HuH-7 (cell line): ENCODE measurements at regions not wholly inside any gene's neighbourhood (a gene's known extent, or its start where the extent isn't known, plus 50 kb on each side); places are given as distances from the start of the nearest gene placed in this dataset.

ENCODE experiments used
- DNase-seq: peaks from one replicate; pipeline ENCODE4 v3.0.0; 2011; ENCODE audit warnings: low spot score

DNA sequence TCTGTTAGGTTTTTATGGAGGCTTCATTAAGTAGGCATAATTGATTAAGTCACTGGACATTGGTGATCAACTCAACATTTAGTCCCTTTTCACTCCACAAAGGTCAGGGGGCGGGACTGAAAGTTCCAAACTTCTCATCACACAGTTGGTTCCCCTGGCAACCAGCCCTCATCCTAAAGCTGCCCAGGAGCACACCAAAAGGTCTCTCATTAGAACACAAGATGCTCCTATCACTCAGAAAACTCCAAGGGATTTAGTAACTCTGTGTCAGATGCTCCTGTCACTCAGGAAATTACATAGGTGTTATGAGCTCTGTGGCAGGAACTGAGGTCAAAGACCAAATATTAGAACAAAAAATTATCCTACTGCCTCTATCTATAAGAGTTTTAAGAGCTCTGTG, 321.5 kb downstream of the OTOL1 start:
- no peak for DNase-seq

DNA sequence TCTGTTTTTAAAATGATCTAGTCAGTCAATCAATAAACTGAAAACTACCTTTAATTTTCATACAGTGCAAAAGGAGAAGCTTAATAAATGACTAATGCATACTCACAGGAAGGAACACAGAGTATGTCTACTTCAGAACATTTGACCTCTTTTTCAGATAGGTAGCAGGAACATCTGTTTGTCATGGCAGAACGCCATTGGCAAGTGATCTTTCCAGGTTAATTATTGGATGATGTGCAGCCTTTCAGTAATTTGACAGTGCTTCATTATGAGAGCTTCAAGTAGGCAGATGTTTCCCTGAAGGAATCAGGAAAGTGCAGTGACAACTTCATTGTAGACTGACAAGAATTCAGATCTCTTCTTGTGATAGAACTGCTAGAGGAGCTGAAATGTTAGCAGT, 325.0 kb downstream of the OTOL1 start:
- no peak for DNase-seq

DNA sequence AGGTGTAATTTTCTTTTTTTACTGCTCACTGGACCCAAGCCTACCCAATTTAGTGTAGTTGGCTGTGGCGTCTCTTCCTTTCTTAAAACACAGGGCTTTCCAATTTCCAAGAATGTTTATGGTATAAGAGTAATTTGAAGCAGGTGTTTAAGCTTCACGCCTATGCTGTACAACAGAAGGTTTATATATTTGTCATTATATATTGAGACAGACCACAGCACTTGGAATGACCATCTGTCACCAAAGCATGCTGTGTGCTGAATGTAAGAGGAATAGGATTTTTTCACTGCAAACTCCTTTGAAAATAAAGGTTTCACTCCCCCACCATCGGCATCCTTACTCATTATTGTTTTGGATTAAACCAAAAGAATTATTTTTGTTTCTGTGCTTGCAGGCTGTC, 325.7 kb downstream of the OTOL1 start:
- no peak for DNase-seq

DNA sequence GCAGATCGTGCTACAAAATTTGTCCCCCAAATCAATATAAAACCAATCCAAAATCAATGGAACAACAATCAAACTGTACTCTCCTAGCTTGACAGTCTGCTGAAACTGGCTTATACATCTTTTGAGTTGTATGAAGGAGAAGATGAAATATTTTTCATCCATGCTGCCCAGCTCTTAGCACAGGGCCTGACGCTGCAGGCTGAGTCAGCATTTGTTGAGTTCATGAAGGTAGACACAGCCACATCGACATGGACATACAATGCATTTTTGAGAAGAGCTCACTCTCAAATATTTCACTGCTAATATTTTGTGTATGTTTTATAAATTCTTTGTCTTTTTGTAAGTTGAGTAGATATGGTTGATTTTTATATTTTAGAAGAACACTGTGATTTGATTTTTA, 327.3 kb downstream of the OTOL1 start:
- DNase-seq, result no peak

DNA sequence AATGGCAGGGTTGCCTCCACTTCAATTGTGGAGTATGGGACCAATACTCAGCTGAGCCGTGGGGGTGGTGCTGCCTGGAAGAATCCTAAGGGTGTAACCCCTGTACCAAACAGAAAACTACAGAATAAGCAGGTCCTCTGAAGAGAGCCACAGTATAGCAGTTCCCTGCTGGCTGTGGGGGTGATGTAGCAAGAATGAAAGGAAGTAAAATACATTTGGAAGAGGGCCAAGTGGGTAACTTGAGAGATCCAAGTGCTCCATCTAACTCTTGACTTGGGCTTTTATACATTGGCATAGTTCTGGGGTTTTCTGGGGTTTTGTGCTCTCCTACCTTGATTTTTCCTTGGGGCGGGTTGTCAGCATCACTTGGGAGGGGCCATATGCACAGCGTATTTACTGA, 341.4 kb downstream of the OTOL1 start:
- no peak for DNase-seq

DNA sequence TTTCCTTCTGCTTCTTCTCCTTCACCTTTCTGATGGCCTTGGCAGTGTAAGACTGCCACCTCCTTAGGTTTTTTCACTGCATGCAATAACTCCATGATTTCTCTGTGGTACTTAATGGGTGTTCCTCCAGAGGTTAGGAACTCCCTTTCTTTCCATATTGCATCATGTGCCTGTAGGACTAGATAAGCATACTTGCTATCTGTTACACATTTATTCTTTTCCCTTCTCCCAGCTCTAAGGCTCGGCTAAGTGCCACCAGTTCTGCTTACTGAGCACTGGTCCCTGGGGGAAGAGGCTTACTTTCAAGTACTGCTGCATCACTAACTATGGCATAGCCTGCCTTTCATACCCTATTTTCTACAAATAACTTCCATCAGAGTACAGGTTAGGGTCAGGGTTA, 351.8 kb downstream of the OTOL1 start:
- DNase-seq, result no peak

DNA sequence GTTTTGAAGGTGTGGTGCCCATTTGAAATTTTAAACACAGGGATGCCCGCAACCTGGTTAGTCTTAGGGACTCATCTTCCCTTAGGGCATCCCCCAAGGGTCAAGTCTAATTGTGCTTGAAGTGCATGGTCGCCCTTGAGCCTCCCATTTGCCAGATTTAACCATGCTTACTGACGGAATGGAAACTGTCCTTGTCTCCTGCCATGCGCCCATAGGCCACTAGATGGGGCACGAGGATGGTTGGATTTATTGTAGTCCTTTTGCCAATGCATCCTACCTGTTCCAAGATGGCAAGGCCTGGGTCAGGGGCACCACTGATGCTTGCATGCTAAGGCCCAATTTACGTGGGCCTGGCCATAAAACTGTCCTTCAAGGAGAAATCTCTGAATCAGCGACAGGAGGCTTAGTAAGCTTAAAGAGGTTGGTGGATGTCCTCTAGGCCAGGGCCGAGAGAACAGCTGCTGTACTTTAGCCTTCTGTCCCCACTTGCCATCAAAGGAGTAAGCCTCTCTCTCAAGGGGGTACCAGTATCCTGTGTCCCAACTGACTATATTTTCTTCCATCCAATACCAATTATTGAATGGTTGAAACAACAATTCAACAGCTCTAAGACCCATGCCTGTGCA, 355.4 kb downstream of the OTOL1 start:
- DNase-seq, result peak; percentile 11

DNA sequence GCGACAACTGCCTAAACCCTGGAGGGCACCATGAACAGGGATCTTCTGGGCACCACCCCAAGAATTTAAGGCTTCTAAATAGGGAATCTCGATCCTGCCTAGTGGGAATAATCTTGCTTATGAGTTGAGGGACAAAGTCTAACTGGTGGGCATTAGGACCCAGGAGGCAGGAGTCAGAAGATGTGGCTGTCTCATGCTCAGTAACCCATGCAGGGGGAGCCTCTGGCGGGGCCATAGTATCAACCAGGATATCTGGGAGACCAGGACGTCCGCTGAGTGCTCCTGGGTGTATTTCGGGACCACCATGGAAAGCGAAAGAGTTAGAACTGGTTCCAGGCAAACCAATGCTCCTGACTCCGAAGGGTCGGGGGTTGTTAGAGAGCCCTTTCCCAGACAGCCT, 356.1 kb downstream of the OTOL1 start:
- DNase-seq, result no peak

DNA sequence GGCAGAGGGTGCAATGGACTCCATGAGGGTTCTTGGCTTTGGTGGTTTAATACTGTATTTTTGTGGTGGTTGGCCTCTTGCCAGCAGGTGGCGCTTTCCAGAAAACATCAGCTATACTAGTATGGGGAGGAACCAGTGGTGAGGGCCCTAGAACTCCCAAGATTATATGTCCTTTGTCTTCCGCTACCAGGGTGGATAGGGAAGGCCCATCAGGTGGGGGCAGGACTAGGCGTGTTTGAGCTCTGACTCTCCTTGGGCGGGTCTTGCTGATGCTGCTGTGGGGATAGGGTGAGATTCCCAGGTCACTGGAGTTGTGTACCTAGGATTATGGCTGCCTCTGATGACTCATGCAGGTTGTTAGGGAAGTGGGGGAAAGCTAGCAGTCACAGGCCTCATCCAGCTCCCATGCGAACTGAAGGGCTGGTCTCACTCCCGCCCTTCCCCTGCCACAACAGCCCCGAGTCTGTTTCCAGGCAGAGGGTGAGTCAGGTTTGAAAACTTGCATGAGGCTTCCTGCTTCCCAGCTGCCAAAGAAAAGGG, 357.7 kb downstream of the OTOL1 start:
- no peak for DNase-seq

DNA sequence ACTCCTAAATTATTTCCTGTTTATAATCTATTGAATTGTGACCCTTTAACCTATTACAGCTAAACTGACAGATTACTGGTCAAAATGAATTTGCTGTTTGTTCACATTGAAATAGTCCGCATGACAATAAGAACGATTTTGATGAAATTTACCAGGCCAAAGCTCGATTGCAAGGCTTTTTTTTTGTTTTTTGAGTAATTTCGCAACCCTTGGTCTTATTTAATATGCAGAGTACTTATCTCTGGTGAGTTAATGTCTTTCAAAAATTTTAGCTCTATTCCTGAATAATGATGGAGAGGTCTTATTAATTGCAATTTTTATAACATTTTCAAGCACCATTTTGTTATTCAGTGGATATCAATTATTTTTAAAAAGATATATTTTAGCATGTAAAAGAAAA, 362.4 kb downstream of the OTOL1 start:
- no peak for DNase-seq

DNA sequence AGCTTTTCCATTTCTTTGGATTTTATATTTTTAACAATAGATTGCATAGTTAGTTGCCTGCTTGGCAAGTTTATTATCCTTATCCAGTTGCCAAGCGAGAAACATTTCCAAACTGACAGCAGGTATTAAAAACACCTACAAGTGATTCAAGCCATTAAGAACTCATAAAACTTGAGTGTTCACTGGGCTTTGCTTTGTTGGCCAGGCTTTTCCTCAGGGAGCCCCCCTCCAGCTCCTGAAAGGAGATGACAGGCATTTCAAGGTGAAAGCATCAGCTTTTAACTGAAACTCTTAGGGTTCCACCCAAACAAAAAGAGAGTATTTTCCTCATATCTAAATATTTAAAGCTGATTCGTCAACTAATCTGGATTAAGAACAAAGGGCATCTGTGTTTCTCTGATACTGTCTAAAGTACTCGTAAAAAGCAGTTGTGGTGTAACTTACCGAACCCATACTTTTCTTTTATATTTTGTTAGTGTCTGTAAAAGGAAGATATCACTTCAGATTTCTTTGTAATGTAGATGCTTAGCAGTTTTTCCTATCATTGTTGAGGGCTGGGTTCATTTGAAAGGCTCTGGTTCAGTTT, 363.4 kb downstream of the OTOL1 start:
- DNase-seq, result no peak

DNA sequence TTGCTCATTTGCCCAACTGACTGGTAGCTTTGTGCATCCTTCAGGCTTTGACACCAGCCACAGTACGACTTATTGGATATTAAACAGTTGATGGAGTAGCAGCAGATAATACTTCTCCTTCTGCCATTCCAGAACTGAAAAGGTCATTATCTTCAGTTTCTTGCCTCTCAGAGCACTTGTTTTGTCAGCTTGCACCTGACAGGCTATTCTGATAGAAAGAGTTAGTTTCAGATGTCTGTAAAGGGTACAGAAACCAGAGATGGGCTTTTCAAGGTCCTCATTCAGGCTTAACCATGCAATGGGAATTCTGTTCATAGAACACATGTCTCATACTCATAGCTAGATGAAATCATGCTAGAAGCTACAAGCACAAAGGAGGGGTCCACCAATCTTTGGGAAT, 367.2 kb downstream of the OTOL1 start:
- no peak for DNase-seq

DNA sequence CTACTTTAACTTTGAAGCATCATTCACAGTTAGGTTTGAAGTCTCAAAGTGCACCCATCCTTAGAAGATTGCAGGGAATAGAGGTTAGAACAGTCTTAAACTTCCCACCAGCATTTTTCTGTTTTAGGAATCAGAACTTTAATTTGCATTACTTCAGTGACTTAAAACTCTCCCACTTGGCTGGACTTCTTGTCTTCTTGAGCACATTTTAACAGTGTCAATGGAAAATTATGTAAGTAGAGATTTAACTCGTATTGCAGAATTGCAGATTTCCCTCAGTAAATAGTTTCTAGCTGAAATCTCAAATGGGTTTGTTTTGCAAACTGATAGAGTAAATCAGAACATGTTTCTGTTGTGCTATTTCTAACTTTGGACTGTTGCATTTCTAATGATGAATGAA, 369.6 kb downstream of the OTOL1 start:
- no peak for DNase-seq

DNA sequence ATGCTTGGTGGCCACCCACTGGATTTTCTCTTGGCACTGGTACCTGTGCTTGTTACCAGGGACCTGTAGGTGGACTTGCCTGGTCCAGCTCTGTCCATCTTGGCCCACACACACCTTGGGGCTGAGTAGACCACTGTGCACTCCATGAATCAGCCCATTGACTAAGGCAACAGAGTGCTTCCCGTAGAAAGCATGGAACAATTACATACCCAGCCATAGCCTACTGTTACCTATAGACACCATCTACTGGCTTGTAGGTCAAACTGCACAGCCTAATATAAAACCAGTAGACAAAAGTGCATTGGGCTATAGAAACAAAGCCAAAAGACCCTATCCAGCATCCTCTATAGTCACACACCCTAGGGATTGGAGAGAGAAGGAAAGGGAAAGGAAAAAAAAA, 378.9 kb downstream of the OTOL1 start:
- no peak for DNase-seq

DNA sequence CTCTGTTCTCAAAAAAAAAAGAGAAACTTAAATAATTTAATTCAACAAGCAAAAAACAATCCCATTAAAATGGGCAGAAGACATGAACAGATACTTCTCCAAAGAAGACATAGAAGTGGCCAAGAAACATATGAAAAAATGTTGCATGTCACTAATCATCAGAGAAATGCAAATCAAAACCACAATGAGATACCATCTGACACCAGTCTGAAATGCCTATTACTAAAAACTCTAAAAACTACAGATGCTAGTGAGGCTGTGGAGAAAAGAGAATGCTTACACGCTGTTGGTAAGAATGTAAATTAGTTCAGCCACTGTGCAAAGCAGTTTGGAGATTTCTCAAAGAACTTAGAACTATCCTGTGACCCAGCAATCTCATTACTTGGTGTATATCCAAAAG, 382.9 kb downstream of the OTOL1 start:
- no peak for DNase-seq

DNA sequence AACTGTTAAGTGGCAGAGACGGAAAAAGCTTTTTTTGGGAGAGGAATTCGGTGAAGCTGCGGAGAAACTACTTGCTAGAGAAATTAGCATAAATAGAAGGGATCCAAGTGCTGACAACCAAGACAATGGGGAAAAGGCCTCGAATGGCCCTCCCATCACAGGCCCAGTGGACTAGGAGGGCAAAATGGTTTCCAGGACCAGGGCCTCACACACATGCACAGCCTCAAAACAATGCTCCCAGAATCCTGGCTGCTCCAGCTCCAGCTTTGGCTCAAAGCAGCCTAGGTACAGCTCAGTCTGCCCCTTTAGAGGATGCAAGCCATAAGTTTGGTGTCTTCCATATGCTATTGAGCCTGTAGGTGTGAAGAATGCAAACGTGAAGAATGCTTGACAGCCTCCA, 388.2 kb downstream of the OTOL1 start:
- DNase-seq, result no peak

DNA sequence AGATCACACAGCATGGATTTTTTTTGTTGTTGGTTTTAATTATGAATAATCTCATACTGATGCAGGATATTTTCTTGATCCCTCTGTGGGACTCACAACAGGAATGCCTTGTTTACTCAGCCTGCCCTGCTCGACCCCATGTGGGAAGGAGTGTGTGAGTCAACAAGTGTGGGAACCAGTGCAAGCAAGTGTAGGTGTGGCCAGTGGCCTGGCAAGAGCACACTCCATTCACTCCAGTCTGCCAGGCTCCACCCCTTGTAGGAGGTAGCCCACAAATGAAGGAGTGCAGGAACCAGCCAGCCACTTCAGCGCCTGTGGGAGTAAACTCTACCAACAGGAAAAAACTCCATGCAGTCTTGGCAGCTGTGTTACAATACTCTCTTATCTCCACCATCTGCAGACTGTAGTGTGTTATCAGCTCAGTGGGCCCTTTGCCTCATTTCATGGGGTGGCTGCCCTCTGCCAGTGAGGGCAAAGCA, 393.6 kb downstream of the OTOL1 start:
- DNase-seq, result peak; percentile 8

DNA sequence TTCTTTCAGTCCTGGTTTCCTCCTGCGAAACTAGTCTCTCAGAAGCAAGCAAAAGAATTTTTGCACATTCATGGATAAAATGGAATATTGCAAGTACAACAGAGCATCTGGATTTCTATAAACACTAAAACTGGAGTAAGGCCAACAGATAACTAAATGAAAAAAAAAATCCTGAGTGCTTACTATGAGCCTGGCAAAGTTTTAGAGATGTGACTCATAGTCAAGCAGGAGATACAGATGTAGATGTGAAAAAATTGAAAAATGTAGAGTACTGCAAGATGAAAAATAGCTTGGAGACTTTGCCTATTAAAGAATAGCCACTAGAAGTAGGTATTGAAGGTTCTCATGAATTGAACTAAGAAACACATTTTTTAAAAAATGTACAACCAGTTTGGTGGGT, 397.4 kb downstream of the OTOL1 start:
- DNase-seq, result no peak

DNA sequence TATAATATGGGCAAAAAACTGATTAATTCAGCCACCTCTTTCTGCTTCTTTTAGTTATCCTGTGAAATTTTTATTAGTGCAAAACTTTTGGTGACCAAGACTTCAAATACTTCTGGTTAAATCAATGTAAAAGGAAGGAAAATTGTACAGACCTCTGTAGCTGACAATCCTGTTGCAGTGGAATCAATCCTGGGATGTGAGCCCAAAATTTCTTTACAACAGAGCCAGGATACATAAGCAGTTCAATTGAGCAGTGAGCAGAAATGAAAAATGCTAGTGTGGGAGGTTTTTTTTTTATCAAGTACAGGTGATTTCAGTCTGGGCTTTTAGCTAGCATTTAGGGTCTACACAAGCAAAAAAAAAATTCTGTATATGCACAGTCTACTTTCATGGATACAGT, 398.0 kb downstream of the OTOL1 start:
- DNase-seq, result no peak

DNA sequence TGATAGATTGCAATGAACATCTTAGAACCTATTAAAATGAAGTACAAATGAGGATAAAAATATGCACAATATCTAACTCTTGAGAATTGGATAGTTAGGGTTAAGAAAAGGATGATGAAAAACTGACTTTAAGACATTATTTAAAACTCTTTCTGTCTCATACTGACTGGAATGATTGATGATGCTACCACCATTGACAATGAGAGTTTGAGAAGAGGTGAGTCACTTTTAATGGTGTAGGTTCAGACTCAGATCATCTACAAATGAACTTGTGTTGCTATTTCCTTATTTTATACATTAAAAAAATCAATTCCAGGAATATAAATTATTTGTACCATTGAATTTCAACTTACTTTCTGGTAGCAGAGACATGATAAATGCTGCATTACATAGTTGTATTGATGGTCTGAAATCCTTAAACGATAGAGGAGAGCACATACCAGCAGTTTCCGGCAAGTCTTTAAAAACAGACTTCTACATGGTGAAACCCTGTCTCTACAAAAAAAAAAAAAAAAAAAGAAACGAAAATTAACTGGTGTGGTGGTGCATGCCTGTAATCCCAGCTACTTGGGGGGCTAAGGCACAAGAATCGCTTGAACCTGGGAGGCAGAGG, 409.0 kb downstream of the OTOL1 start:
- no peak for DNase-seq

DNA sequence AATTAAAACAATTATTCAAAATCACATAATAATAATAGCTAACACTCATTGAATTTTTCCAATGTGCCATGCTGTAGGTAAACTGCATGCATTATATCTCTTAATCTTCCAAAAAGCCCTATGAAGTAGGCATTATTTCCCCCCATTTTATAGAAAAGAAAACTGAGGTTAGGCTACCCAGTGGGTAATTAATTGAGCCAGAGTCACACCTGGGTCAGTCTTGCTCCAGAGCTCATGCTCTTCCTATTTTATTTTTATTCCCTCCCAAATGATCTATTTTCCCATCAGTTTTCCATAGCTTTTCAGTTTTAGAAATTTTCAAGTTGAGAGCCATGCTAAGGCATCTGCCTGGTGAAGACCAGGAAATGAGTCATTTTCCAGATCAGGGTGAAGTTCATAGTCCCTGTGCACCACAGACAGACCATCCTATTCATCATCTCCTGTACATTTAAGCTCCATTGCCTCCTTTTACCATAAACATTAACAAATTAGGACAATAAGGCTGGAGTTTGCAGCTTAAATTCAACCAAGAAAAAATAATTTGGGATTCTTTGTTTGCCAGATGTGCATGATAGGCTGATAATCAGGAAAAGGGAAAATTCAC, 417.3 kb downstream of the OTOL1 start:
- no peak for DNase-seq

DNA sequence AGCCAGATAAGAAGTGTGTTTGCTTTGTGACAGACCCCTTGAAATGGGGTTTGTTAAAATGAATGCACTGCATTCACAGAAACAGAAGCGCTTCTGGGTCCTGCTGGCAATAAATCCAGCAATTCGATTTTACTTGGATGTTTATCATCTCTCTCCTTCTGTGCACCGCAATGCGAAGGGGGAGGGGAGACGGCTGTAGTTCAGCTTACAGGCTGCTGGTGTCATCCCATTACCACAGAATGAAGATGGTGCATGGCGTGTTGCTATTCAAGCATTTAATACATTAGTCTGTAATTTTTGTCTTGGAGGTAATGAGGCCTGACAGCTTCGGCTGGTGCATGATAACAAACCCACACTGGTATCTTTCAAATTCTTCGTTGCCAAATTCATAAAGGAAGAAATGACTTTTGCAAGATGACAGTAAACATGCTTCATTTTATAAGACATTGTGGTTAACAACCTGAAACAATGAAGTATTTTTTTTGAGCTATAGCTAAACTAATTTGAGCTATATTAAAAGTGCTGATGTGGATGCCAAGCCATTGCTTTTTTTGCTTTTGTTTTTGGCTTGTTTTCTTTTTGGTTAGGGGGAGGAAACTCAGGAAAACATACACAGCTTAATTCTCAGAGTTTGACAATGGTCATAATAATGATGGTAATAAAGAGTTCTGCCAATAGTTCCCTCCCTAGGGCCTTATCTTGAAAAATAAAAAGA, 418.3 kb downstream of the OTOL1 start:
- peak; percentile 4 for DNase-seq

DNA sequence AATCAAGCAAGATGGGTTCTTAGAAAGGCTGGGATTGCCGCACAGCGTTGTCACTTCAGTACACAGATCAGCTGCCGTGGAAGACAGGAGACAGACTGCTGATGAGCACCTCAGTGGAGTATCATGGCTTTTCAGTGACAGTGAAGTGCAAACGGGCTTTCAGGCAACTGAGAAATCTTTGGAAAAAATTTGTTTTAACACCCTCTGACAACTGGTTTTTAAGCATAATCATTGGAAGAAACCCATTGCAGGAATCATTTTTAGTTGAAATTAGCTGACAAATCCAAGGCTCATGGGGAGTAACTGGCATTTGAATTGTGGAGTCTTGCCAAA, 418.8 kb downstream of the OTOL1 start:
- DNase-seq, result no peak
